ENCODE measurements at regions not wholly inside any gene's neighbourhood (a gene's known extent, or its start where the extent isn't known, plus 50 kb on each side); places are given as distances from the start of the nearest gene placed in this dataset.

- Histone ChIP-seq H3K4me3 (no peak overlapping the region), H3K4me1 (peaks cover 2 to 19% (median 14%) of the 10 kb centered on the region in 4 donors), H3K36me3 (no peaks in the 10 kb centered on the region), H3K9me3 (no peaks in the 10 kb centered on the region), H3K27ac (replicated peaks in 1 of 4) (no peak overlapping the region), H3K27me3 (no peaks in the 10 kb centered on the region)
- TF ChIP-seq EP300 (IDR thresholded peaks at IDR 0.05), result no peak
- TF ChIP-seq POLR2AphosphoS5 (IDR thresholded peaks at IDR 0.05), result no peak
- TF ChIP-seq POLR2A (IDR thresholded peaks at IDR 0.05; ENCODE audit: low read depth), result no peak
- TF ChIP-seq, protein P1, sequence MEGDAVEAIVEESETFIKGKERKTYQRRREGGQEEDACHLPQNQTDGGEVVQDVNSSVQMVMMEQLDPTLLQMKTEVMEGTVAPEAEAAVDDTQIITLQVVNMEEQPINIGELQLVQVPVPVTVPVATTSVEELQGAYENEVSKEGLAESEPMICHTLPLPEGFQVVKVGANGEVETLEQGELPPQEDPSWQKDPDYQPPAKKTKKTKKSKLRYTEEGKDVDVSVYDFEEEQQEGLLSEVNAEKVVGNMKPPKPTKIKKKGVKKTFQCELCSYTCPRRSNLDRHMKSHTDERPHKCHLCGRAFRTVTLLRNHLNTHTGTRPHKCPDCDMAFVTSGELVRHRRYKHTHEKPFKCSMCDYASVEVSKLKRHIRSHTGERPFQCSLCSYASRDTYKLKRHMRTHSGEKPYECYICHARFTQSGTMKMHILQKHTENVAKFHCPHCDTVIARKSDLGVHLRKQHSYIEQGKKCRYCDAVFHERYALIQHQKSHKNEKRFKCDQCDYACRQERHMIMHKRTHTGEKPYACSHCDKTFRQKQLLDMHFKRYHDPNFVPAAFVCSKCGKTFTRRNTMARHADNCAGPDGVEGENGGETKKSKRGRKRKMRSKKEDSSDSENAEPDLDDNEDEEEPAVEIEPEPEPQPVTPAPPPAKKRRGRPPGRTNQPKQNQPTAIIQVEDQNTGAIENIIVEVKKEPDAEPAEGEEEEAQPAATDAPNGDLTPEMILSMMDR (IDR thresholded peaks at IDR 0.05), result no peak
- intact Hi-C loops (cut with DNase I), result no loop called here
- DNase-seq (ENCODE audit: extremely low spot score), result no peak
- WGBS, result 63% methylated on average over 3 of the region's 3 CpGs
These were observed 361.8 kb upstream of the CDH5 start for GRCh38 chr16:66004699-66005098.

DNA sequence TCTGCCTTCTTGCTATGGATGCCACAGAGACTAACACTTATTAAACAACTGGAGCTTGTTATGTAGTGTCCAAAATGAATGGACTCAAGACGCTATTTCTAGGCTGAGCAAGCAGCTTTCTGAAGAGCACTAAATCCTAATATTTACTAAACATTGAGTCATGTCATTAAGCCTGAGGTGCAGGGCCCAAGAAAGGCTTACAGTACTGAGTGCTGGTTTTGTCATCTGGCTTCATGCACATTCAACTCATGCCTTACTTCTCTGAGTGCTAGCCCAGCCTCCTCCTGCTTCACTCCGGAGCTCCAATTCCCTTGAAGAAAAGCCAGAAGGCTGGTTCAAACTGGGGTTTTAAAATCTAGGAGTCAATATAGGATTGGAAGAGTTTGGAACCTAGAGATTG lies 363.3 kb upstream of the CDH5 start:
- Histone ChIP-seq H3K9me3 (no peaks in the 10 kb centered on the region), H3K27ac (replicated peaks in 1 of 4) (no peak overlapping the region), H3K4me1 (peaks cover 2 to 19% (median 14%) of the 10 kb centered on the region in 4 donors), H3K4me3 (no peak overlapping the region), H3K27me3 (peaks cover 0 to 3% (median 0%) of the 10 kb centered on the region in 4 donors), H3K36me3 (no peaks in the 10 kb centered on the region)
- intact Hi-C loops (cut with DNase I), result no loop called here
- no peak for TF ChIP-seq POLR2AphosphoS5 (IDR thresholded peaks at IDR 0.05)
- TF ChIP-seq, protein P1 (IDR thresholded peaks at IDR 0.05), result no peak
- TF ChIP-seq EP300 (IDR thresholded peaks at IDR 0.05), result no peak
- no peak for TF ChIP-seq POLR2A (IDR thresholded peaks at IDR 0.05; ENCODE audit: low read depth)
- 70% methylated on average over 2 of the region's 2 CpGs for WGBS
- no peak for DNase-seq (ENCODE audit: extremely low spot score)

GRCh38 chr16:66002601-66003000 lies 363.9 kb upstream of the CDH5 start:
- Histone ChIP-seq H3K36me3 (no peaks in the 10 kb centered on the region), H3K4me1 (peaks cover 2 to 19% (median 14%) of the 10 kb centered on the region in 4 donors), H3K27ac (replicated peaks in 1 of 4) (no peak overlapping the region), H3K9me3 (no peaks in the 10 kb centered on the region), H3K4me3 (no peak overlapping the region), H3K27me3 (peaks cover 0 to 4% (median 0%) of the 10 kb centered on the region in 4 donors)
- intact Hi-C loops (cut with DNase I), result no loop called here
- WGBS, result 87% methylated on average over 7 of the region's 7 CpGs
- DNase-seq (ENCODE audit: extremely low spot score), result no peak
- TF ChIP-seq, protein P1 (IDR thresholded peaks at IDR 0.05), result no peak
- TF ChIP-seq POLR2AphosphoS5 (IDR thresholded peaks at IDR 0.05), result no peak
- no peak for TF ChIP-seq POLR2A (IDR thresholded peaks at IDR 0.05; ENCODE audit: low read depth)
- TF ChIP-seq EP300 (IDR thresholded peaks at IDR 0.05), result no peak

DNA sequence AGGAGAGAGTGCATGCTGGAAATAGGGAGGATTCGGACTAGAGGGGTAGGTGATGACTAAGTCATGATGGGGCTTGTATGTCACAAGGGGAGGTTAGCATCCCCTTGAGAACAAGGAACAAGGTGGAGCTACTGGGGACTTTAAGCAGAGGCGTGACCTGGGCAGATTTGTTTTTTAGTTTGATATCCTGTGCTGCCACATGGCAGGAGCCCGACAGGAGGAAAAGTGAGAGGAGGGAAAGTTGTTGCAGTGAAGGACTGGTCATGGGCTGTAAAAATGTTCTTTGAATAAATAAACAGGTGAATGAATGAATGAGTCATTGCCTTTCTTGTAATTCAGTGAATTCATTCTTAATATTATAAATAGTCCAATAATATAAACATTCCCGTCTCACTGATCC lies 365.1 kb upstream of the CDH5 start:
- no peak for DNase-seq (ENCODE audit: extremely low spot score)
- Histone ChIP-seq H3K36me3 (no peaks in the 10 kb centered on the region), H3K27me3 (peaks cover 0 to 9% (median 0%) of the 10 kb centered on the region in 4 donors), H3K4me3 (no peak overlapping the region), H3K27ac (replicated peaks in 1 of 4) (no peak overlapping the region), H3K4me1 (peaks cover 2 to 19% (median 14%) of the 10 kb centered on the region in 4 donors), H3K9me3 (no peaks in the 10 kb centered on the region)
- WGBS, result 34% methylated on average over 4 of the region's 4 CpGs
- TF ChIP-seq, protein P1 (IDR thresholded peaks at IDR 0.05), result no peak
- TF ChIP-seq POLR2A (IDR thresholded peaks at IDR 0.05; ENCODE audit: low read depth) (no peak), POLR2AphosphoS5 (IDR thresholded peaks at IDR 0.05) (no peak), EP300 (IDR thresholded peaks at IDR 0.05) (no peak)
- intact Hi-C loops (cut with DNase I), result no loop called here

DNA sequence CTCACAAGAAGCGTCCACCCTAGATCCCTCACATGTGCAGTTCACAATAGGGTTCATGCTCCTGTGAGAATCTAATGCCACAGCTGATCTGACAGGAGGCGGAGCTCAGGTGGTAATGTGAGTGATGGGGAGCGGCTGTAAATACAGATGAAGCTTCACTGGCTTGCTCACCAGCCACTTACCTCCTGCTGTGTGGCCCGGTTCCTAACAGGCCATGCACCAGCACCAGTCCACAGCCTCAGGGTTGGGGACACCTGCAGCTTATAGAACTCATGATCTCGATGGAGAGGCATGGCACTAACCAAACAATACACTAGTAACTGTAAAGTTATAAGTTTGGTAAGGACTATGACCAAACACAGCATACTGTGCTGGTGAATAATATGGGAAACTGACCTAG lies 368.0 kb upstream of the CDH5 start:
- no peaks in the 10 kb centered on the region for H3K9me3 ChIP-seq
- H3K27me3 ChIP-seq, result peaks cover 0 to 9% (median 0%) of the 10 kb centered on the region in 4 donors
- no peak overlapping the region for H3K4me3 ChIP-seq
- H3K36me3 ChIP-seq, result no peaks in the 10 kb centered on the region
- no peak for DNase-seq (ENCODE audit: extremely low spot score)
- 63% methylated on average over 5 of the region's 5 CpGs for WGBS
- peaks cover 0 to 16% (median 13%) of the 10 kb centered on the region in 4 donors for H3K4me1 ChIP-seq
- TF ChIP-seq, protein P1 (IDR thresholded peaks at IDR 0.05), result no peak
- no peak for TF ChIP-seq POLR2A (IDR thresholded peaks at IDR 0.05; ENCODE audit: low read depth)
- no peak for TF ChIP-seq POLR2AphosphoS5 (IDR thresholded peaks at IDR 0.05)
- no peak for TF ChIP-seq EP300 (IDR thresholded peaks at IDR 0.05)
- intact Hi-C loops (cut with DNase I), result no loop called here
- H3K27ac ChIP-seq (replicated peaks in 1 of 4), result no peak overlapping the region
